ENCODE measurements at regions not wholly inside any gene's neighbourhood (a gene's known extent, or its start where the extent isn't known, plus 50 kb on each side); places are given as distances from the start of the nearest gene placed in this dataset.

GRCh38 chr5:68771221-68771620, 322.6 kb upstream of the SLC30A5 start:
- H3K9me2 ChIP-seq: no peaks in the 10 kb centered on the region
- no peak overlapping the region for H3K9ac ChIP-seq
- no peaks in the 10 kb centered on the region for H4K20me1 ChIP-seq (ENCODE audit: insufficient read depth)
- H3K4me3 ChIP-seq (ENCODE audit: low read depth in 2 of 2, low read length in 1 of 2): no peak overlapping the region
- H3K27me3 ChIP-seq (ENCODE audit: insufficient read depth): no peaks in the 10 kb centered on the region; the same call in 1 of the 2 replicates
- POLR2A ChIA-PET: no interaction called here
- H3K4me2 ChIP-seq: no peak overlapping the region
- no peaks in the 10 kb centered on the region for H3K79me2 ChIP-seq (ENCODE audit: insufficient read depth)
- CTCF ChIA-PET: interaction anchor here (0.6 kb wide), 1 partner anchor 11 kb away, joined by 3 read pairs; no protein-coding TSS in a partner anchor
- H3K4me1 ChIP-seq (ENCODE audit: control insufficient read depth in 1 of 2, insufficient read depth in 2 of 2, low read depth in 1 of 2, low read length in 1 of 2): peaks cover 0 to 18% of the 10 kb centered on the region in 2 experiments; a peak in 2 of 4 replicates
- WGBS (ENCODE audit: low lambda C conversion rate): 38% methylated on average over 4 of the region's 4 CpGs
- no peaks in the 10 kb centered on the region for H3F3A ChIP-seq (replicated peaks; ENCODE audit: insufficient read depth)
- DNase-seq: no peak
- H3K9me3 ChIP-seq: no peaks in the 10 kb centered on the region
- no peaks in the 10 kb centered on the region for H3K36me3 ChIP-seq (replicated peaks in 1 of 2; ENCODE audit: control insufficient read depth in 1 of 2, insufficient read depth in 2 of 2, low read length in 1 of 2)
- no peak overlapping the region for H2AFZ ChIP-seq (ENCODE audit: low read depth)
- H3K27ac ChIP-seq (ENCODE audit: low read depth in 2 of 2, low read length in 1 of 2): peak overlapping the region in 1 of 2 experiments; percentile 76; a peak in 2 of 4 replicates
- TF ChIP-seq YY1 (IDR thresholded peaks at IDR 0.05; ENCODE audit: low read depth): no peak
- no peak for TF ChIP-seq MXI1 (IDR thresholded peaks at IDR 0.05; ENCODE audit: low read depth, low read length)
- no peak for TF ChIP-seq MEF2A (IDR thresholded peaks at IDR 0.05; ENCODE audit: borderline replicate concordance, low read depth)
- no peak for TF ChIP-seq NFIC (IDR thresholded peaks at IDR 0.05; ENCODE audit: borderline replicate concordance)
- TF ChIP-seq ELF1 (IDR thresholded peaks at IDR 0.05): no peak
- TF ChIP-seq REST (IDR thresholded peaks at IDR 0.05; ENCODE audit: low read depth, low read length): no peak
- no peak for TF ChIP-seq RAD21 (IDR thresholded peaks at IDR 0.05; ENCODE audit: low read length)
- no peak for TF ChIP-seq NRF1 (IDR thresholded peaks at IDR 0.05; ENCODE audit: low read depth, low read length)
- no peak for TF ChIP-seq FOXJ3 (CRISPR knock-in tag; IDR thresholded peaks at IDR 0.05)
- TF ChIP-seq SMC3 (IDR thresholded peaks at IDR 0.05; ENCODE audit: low read depth, low read length): no peak
- no peak for TF ChIP-seq USF1 (IDR thresholded peaks at IDR 0.05; ENCODE audit: borderline replicate concordance, low read depth)
- TF ChIP-seq IRF3 (IDR thresholded peaks at IDR 0.05; ENCODE audit: low read depth, low read length): no peak
- TF ChIP-seq GATA2 (CRISPR knock-in tag; IDR thresholded peaks at IDR 0.05): no peak
